OCI-LY1 (cell line): ENCODE measurements at regions not wholly inside any gene's neighbourhood (a gene's known extent, or its start where the extent isn't known, plus 50 kb on each side); places are given as distances from the start of the nearest gene placed in this dataset.

ENCODE experiments used
- H2AFZ ChIP-seq: fragments of 200-600 bp; sonication (generic), shearing (Covaris generic); 2 replicates; pipeline ENCODE4 v1.6.0; 2014; ENCODE audit warnings: antibody characterized with exemption, mild to moderate bottlenecking, low read length
- H3F3A ChIP-seq: fragments of 200-600 bp; sonication (generic), shearing (Covaris generic); 2 replicates; pipeline ENCODE4 v1.6.0; 2014; ENCODE audit warnings: mild to moderate bottlenecking, antibody characterized with exemption, low read length, moderate library complexity; ENCODE audit not compliant: insufficient read depth
- H3K27ac ChIP-seq: fragments of 200-600 bp; sonication (generic); 2 replicates; pipeline ENCODE4 v1.5.1; 2014; ENCODE audit warnings: low read length, mixed run types, mild to moderate bottlenecking, low read depth; ENCODE audit not compliant: poor library complexity, severe bottlenecking
- H3K27me3 ChIP-seq: fragments of 200-600 bp; sonication (generic); 2 replicates; pipeline ENCODE4 v1.6.0; 2014; ENCODE audit warnings: antibody characterized with exemption, mild to moderate bottlenecking, low read length, moderate library complexity; ENCODE audit not compliant: insufficient read depth
- H3K36me3 ChIP-seq: fragments of 200-600 bp; sonication (generic); 2 replicates; pipeline ENCODE4 v1.6.1; 2014; ENCODE audit warnings: mild to moderate bottlenecking, antibody characterized with exemption, low read length, moderate library complexity, mixed read lengths; ENCODE audit not compliant: insufficient read depth
- H3K4me1 ChIP-seq: fragments of 200-600 bp; sonication (generic); 2 replicates; pipeline ENCODE4 v1.5.1; 2014; ENCODE audit warnings: mild to moderate bottlenecking, low read length, moderate library complexity; ENCODE audit not compliant: insufficient read depth, severe bottlenecking
- H3K4me2 ChIP-seq: fragments of 200-600 bp; sonication (generic), shearing (Covaris generic); 2 replicates; pipeline ENCODE4 v1.6.1; 2014; ENCODE audit warnings: low read length
- H3K4me3 ChIP-seq: fragments of 200-600 bp; sonication (generic); 2 replicates; pipeline ENCODE4 v1.5.1; 2014; ENCODE audit warnings: low read length, low read depth, mild to moderate bottlenecking, mixed read lengths; ENCODE audit not compliant: poor library complexity, severe bottlenecking
- H3K79me2 ChIP-seq: fragments of 200-600 bp; shearing (Covaris generic); 2 replicates; pipeline ENCODE4 v1.6.1; 2016; ENCODE audit warnings: mixed run types, low read length, mixed read lengths; ENCODE audit not compliant: insufficient read depth
- H3K9ac ChIP-seq: fragments of 200-600 bp; sonication (generic), shearing (Covaris generic); 2 replicates; pipeline ENCODE4 v1.6.1; 2014; ENCODE audit warnings: mild to moderate bottlenecking, low read length, mixed read lengths
- H3K9me2 ChIP-seq: fragments of 200-600 bp; sonication (generic), shearing (Covaris generic); 2 replicates; pipeline ENCODE4 v1.6.1; 2014; ENCODE audit warnings: low read depth, mild to moderate bottlenecking, low read length, mixed read lengths
- H3K9me3 ChIP-seq: fragments of 200-600 bp; shearing (Covaris generic); 2 replicates; pipeline ENCODE4 v1.6.1; 2014; ENCODE audit warnings: low read length, mixed read lengths
- H4K20me1 ChIP-seq: fragments of 200-600 bp; sonication (generic), shearing (Covaris generic); 2 replicates; pipeline ENCODE4 v1.6.0; 2016; ENCODE audit warnings: mild to moderate bottlenecking, low read length; ENCODE audit not compliant: insufficient read depth
- EZH2 ChIP-seq: fragments of 200-600 bp; sonication (generic), shearing (Covaris generic); IDR thresholded peaks from 2 replicates; pipeline ENCODE4 v1.8.0; 2017; ENCODE audit warnings: borderline replicate concordance, mixed run types, mild to moderate bottlenecking, antibody characterized with exemption, low read length, moderate library complexity, mixed read lengths
- TF ChIP-seq, protein P1 (sequence below): fragments of 200-600 bp; sonication (generic), shearing (Covaris generic); IDR thresholded peaks from 2 replicates; pipeline ENCODE4 v1.5.1; 2017; ENCODE audit warnings: mild to moderate bottlenecking, antibody characterized with exemption, low read length, moderate library complexity, mixed read lengths

DNA sequence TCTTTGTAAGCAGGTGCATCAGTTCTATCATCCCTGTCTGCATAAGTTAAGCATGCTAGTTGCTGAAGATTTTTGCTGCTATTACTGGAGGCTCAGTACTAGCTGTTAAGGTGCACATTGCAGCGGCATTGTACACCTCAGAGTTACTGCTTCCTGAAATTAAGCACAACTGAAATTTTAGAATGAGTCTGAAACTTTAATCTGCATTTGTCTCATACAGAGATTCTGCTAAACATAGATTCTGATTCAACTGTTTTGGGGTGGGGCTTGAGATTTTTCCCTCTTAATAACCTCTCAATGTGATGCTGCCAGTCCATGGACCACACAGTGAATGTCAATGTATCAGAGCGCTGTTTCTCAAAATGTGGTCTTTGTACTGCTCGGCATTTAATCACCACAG, 585.7 kb upstream of the GCFC2 start:
- Histone ChIP-seq H3K9ac (no peak overlapping the region), H3F3A (no peaks in the 10 kb centered on the region), H3K4me2 (no peak overlapping the region), H3K27ac (no peak overlapping the region), H3K9me3 (no peaks in the 10 kb centered on the region), H3K27me3 (no peaks in the 10 kb centered on the region), H3K4me3 (no peak overlapping the region), H4K20me1 (no peaks in the 10 kb centered on the region), H3K9me2 (no peaks in the 10 kb centered on the region), H3K4me1 (peaks cover 8% of the 10 kb centered on the region), H3K79me2 (no peaks in the 10 kb centered on the region), H3K36me3 (no peaks in the 10 kb centered on the region), H2AFZ (no peak overlapping the region)
- TF ChIP-seq EZH2: no peak
- TF ChIP-seq, protein P1, sequence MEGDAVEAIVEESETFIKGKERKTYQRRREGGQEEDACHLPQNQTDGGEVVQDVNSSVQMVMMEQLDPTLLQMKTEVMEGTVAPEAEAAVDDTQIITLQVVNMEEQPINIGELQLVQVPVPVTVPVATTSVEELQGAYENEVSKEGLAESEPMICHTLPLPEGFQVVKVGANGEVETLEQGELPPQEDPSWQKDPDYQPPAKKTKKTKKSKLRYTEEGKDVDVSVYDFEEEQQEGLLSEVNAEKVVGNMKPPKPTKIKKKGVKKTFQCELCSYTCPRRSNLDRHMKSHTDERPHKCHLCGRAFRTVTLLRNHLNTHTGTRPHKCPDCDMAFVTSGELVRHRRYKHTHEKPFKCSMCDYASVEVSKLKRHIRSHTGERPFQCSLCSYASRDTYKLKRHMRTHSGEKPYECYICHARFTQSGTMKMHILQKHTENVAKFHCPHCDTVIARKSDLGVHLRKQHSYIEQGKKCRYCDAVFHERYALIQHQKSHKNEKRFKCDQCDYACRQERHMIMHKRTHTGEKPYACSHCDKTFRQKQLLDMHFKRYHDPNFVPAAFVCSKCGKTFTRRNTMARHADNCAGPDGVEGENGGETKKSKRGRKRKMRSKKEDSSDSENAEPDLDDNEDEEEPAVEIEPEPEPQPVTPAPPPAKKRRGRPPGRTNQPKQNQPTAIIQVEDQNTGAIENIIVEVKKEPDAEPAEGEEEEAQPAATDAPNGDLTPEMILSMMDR: no peak

DNA sequence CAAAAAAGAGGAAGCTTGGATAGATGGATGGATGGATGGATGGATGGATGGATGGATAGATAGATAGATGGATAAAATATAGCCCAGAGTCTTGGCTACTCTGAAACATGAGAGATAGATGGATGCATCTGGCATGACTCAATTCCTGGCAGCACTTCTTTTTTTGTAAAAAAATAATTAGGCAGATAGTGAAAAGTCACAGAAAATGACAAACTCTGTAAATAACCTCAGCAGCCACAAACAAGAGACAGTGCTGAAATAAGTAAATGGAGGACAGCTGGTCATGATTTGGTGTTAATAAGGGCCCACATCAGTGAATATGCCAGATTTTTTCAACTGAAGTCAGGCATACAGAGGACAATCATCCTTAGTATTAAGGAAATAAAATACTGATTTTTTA, 585.0 kb upstream of the GCFC2 start:
- Histone ChIP-seq H4K20me1 (no peaks in the 10 kb centered on the region), H3K9me2 (no peaks in the 10 kb centered on the region), H3F3A (no peaks in the 10 kb centered on the region), H3K36me3 (no peaks in the 10 kb centered on the region), H3K9ac (no peak overlapping the region), H3K9me3 (no peaks in the 10 kb centered on the region), H3K27ac (no peak overlapping the region), H3K27me3 (no peaks in the 10 kb centered on the region), H2AFZ (no peak overlapping the region), H3K79me2 (no peaks in the 10 kb centered on the region), H3K4me3 (no peak overlapping the region), H3K4me1 (peaks cover 8% of the 10 kb centered on the region), H3K4me2 (no peak overlapping the region)
- TF ChIP-seq, protein P1: no peak
- TF ChIP-seq EZH2: no peak

DNA sequence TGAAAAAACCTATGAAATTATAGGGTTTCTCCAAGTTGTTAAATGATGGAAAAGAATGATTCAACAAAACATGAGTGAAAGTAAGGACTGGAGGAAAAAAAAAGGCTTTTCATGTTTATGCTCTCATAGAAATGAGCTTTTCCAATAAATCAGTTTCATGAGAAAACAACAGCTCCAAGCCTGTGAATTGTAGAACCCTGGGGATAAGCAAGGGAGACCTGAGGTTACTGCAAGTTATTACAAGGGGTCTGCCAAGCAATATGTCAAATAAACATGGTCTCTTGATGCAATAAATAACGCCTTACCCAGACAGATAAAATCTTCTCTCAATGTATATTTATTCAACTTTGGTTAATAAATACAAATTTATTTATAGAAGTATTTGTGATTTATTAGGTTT, 577.9 kb upstream of the GCFC2 start:
- Histone ChIP-seq H3K27ac (no peak overlapping the region), H3K79me2 (no peaks in the 10 kb centered on the region), H3K9ac (no peak overlapping the region), H2AFZ (no peak overlapping the region), H3K36me3 (no peaks in the 10 kb centered on the region), H3K27me3 (no peaks in the 10 kb centered on the region), H4K20me1 (no peaks in the 10 kb centered on the region), H3F3A (no peaks in the 10 kb centered on the region), H3K4me2 (no peak overlapping the region), H3K4me1 (no peaks in the 10 kb centered on the region), H3K9me3 (no peaks in the 10 kb centered on the region), H3K4me3 (no peak overlapping the region), H3K9me2 (no peaks in the 10 kb centered on the region)
- TF ChIP-seq EZH2: no peak
- TF ChIP-seq, protein P1: no peak
